K562 (cell line): ENCODE measurements at regions not wholly inside any gene's neighbourhood (a gene's known extent, or its start where the extent isn't known, plus 50 kb on each side); places are given as distances from the start of the nearest gene placed in this dataset.

Experiments
- ATAC-seq: fragments of 200-7000 bp; cut with Tn5 transposase; 3 replicates; pipeline ENCODE4 v1.9.1; 2020; ENCODE audit warnings: moderate library complexity
- BruUV-seq: library from RNA; stranded (reverse); fragments of 400-500 nt; replicated peaks from 2 replicates; lab custom pipeline; 2021; lab: Mats Ljungman, UMichigan
- CTCF ChIA-PET: fragments of 300-600 bp; formaldehyde crosslinking; extraction: SDS; loops from one replicate; lab custom pipeline; 2021; ENCODE audit warnings: low intra/inter-chr PET ratio; lab: Yijun Ruan, JAX
- POLR2A ChIA-PET: fragments of 300-600, 350-650 bp; sonication (Branson Sonifier 250); formaldehyde crosslinking; extraction: SDS; loops from one replicate; lab custom pipeline; 2021; ENCODE audit warnings: antibody characterized with exemption, inconsistent platforms; lab: Yijun Ruan, JAX
- DNase-seq, 4 experiments: peaks; one replicate each; pipeline versions ENCODE4 v3.0.0 to v3.0.0-alpha.2; 2011 to 2018; ENCODE audit warnings: low spot score in 3 of 4, mixed read lengths in 3 of 4; ENCODE audit errors: extremely low read depth in 1 of 4
- FAIRE-seq: peaks from 2 replicates; lab custom pipeline; 2011; peaks lifted over from hg19 to GRCh38; lab: Jason Lieb, UNC
- H2AFZ ChIP-seq: 2 replicates; pipeline ENCODE4 v1.6.0; 2011; ENCODE audit warnings: low read depth, low read length, control low read depth, inconsistent platforms
- H3K27ac ChIP-seq: fragments of 200-600 bp; 3 replicates; pipeline ENCODE4 v1.8.0; 2011; ENCODE audit warnings: low read depth, mild to moderate bottlenecking, control low read depth, inconsistent platforms, low read length, moderate library complexity, mixed read lengths; ENCODE audit errors: extremely low read depth
- H3K27me3 ChIP-seq, 2 experiments: fragments of 300-600 bp in 1 of 2; 2 replicates in 1 of 2; 3 replicates in 1 of 2; pipeline versions ENCODE4 v1.6.0 to v1.8.0; 2011; ENCODE audit warnings: inconsistent platforms in 2 of 2, low read length in 2 of 2, mild to moderate bottlenecking in 1 of 2, mixed read lengths in 1 of 2, moderate library complexity in 1 of 2; ENCODE audit not compliant: control insufficient read depth in 2 of 2, insufficient read depth in 2 of 2
- H3K36me3 ChIP-seq: fragments of 300-600 bp; 3 replicates; pipeline ENCODE4 v1.8.0; 2011; ENCODE audit warnings: mild to moderate bottlenecking, low read length, inconsistent platforms; ENCODE audit not compliant: control insufficient read depth, insufficient read depth
- H3K4me1 ChIP-seq, 2 experiments: fragments of 200-600 bp in 1 of 2; replicated peaks in 1 of 2; 2 replicates in 1 of 2; 3 replicates in 1 of 2; pipeline versions ENCODE4 v1.5.1 to v1.8.0; 2011; ENCODE audit warnings: inconsistent platforms in 2 of 2, low read length in 2 of 2, mild to moderate bottlenecking in 1 of 2, mixed read lengths in 1 of 2, moderate library complexity in 1 of 2; ENCODE audit not compliant: control insufficient read depth in 2 of 2, insufficient read depth in 2 of 2
- H3K4me2 ChIP-seq: 2 replicates; pipeline ENCODE4 v1.6.1; 2011; ENCODE audit warnings: low read length, control low read depth, inconsistent platforms, mixed read lengths; ENCODE audit not compliant: insufficient read depth
- H3K4me3 ChIP-seq: fragments of 200-600 bp; sonication (generic), shearing (Covaris generic); 2 replicates; pipeline ENCODE4 v1.5.1; 2016; ENCODE audit warnings: control low read depth, inconsistent platforms
- H3K79me2 ChIP-seq: fragments of 200-600 bp; 3 replicates; pipeline ENCODE4 v1.8.0; 2011; ENCODE audit warnings: low read length, inconsistent platforms; ENCODE audit not compliant: control insufficient read depth, insufficient read depth
- H3K9ac ChIP-seq, 2 experiments: 2 replicates each; pipeline versions ENCODE4 v1.6.0 to v1.6.1; 2011; ENCODE audit warnings: low read depth in 2 of 2, low read length in 2 of 2, control low read depth in 1 of 2, inconsistent platforms in 1 of 2, mild to moderate bottlenecking in 1 of 2, mixed read lengths in 1 of 2; ENCODE audit not compliant: insufficient read depth in 1 of 2
- H3K9me1 ChIP-seq: one replicate; pipeline ENCODE4 v1.6.0; 2011; ENCODE audit warnings: inconsistent platforms, mild to moderate bottlenecking, low read length, moderate library complexity; ENCODE audit not compliant: control insufficient read depth, insufficient read depth
- H3K9me3 ChIP-seq: replicated peaks from 2 replicates; pipeline ENCODE4 v1.5.1; 2011; ENCODE audit warnings: low read depth, low read length, inconsistent platforms; ENCODE audit not compliant: control insufficient read depth, insufficient read depth
- H4K20me1 ChIP-seq: replicated peaks from 2 replicates; pipeline ENCODE4 v1.6.1; 2011; ENCODE audit warnings: low read length, inconsistent platforms, mixed read lengths; ENCODE audit not compliant: control insufficient read depth, insufficient read depth
- C11orf30 ChIP-seq: fragments of 450-650 bp; IDR thresholded peaks from 2 replicates; pipeline ENCODE4 v1.6.1; 2016; ENCODE audit warnings: low read depth, mild to moderate bottlenecking
- CEBPG ChIP-seq, 3 experiments: fragments of 200-800 bp in 1 of 3; sonication (Bioruptor generic) in 1 of 3; sonication (generic) in 1 of 3; formaldehyde crosslinking in 1 of 3; IDR thresholded peaks in 2 of 3; conservative IDR thresholded peaks in 1 of 3; 2 replicates each; pipeline versions ENCODE4 v1.6.1 to v1.8.0; 2016 to 2022; ENCODE audit warnings: missing compliant biosample characterization in 2 of 3, missing genetic modification characterization in 2 of 3, mild to moderate bottlenecking in 1 of 3, missing genetic modification reagents in 1 of 3
- DACH1 ChIP-seq: fragments of 450-650 bp; IDR thresholded peaks from 2 replicates; pipeline ENCODE4 v1.6.1; 2018; ENCODE audit not compliant: partially characterized antibody
- ESRRB ChIP-seq: fragments of 250-450 bp; sonication (Bioruptor Pico); IDR thresholded peaks from 2 replicates; pipeline ENCODE4 v1.5.0; 2020; ENCODE audit warnings: mild to moderate bottlenecking, moderate library complexity, borderline replicate concordance
- FOXP1 ChIP-seq: sonication (generic); formaldehyde crosslinking; IDR thresholded peaks from 2 replicates; pipeline ENCODE4 v1.8.0; 2022; ENCODE audit warnings: mild to moderate bottlenecking, missing genetic modification reagents
- PTBP1 ChIP-seq: fragments of 200-400 bp; formaldehyde crosslinking; IDR thresholded peaks from 2 replicates; pipeline ENCODE4 v1.6.1; 2017; ENCODE audit warnings: low read depth, low read length
- STAT5B ChIP-seq: fragments of 250-450 bp; sonication (Bioruptor Pico); IDR thresholded peaks from 2 replicates; pipeline ENCODE4 v1.8.0; 2021; ENCODE audit warnings: mild to moderate bottlenecking, inconsistent platforms
- TOE1 ChIP-seq, 2 experiments: fragments of 450-650 bp in 1 of 2; sonication (generic) in 1 of 2; formaldehyde crosslinking in 1 of 2; IDR thresholded peaks; 2 replicates each; pipeline versions ENCODE4 v1.7.1 to v1.8.0; 2016 to 2022; ENCODE audit warnings: borderline replicate concordance in 2 of 2, mild to moderate bottlenecking in 2 of 2, antibody characterized with exemption in 1 of 2, inconsistent platforms in 1 of 2, low read depth in 1 of 2, missing genetic modification reagents in 1 of 2, moderate library complexity in 1 of 2
- ZNF444 ChIP-seq: fragments of 250-450 bp; sonication (Bioruptor Pico); IDR thresholded peaks from 2 replicates; pipeline ENCODE4 v1.4.0; 2020; ENCODE audit warnings: mild to moderate bottlenecking, moderate library complexity
- ZNF830 ChIP-seq: fragments of 250-450 bp; sonication (Bioruptor Pico); IDR thresholded peaks from 2 replicates; pipeline ENCODE4 v1.5.0; 2021; ENCODE audit warnings: mild to moderate bottlenecking
- WGBS: fragments of 100-300 bp; shearing (Covaris generic); methylation state at CpG from one replicate; pipeline ENCODE4 v1.1.6; 2016; ENCODE audit warnings: low coverage, mixed read lengths; ENCODE audit not compliant: insufficient coverage; ENCODE audit errors: missing lambda C conversion rate; 5-methylcytosine and 5-hydroxymethylcytosine counted together
- in situ Hi-C: fragments of 300-500 bp; cut with MboI; formaldehyde crosslinking; loops from 4 replicates; pipeline ENCODE4 v1.15.0; 2018; ENCODE audit warnings: inconsistent platforms, mixed read lengths
- intact Hi-C: fragments of 100-400 bp; cut with micrococcal nuclease; formaldehyde crosslinking; loops from 2 replicates; pipeline ENCODE4 v1.14.2; 2022
- TF ChIP-seq, protein P1 (sequence below), 2 experiments: fragments of 450-650 bp; conservative IDR thresholded peaks; 2 replicates each; pipeline ENCODE4 v1.6.1; 2017; ENCODE audit warnings: mild to moderate bottlenecking in 2 of 2, moderate library complexity in 2 of 2

DNA sequence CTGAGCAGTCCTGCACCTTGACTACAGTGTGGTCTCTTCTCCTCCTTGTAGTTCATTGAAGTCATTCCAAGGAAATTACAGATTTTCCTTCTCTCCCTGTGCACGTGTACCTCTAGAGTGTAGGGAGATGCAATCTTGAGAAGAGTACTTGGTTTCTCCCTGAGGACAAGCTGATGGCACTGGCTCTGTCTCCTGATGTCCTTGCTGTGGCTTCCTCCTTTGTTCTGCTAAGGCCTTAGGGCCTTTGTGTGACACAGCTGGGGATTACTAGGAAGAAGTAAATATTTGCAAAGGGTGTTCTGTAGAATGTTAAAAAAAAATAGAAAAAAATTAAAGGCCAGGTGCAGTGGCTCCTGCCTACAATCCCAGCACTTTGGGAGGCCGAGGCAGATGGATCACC is 66.2 kb upstream of the APOBEC4 start (continued):
- TF ChIP-seq STAT5B (CRISPR knock-in tag) (no peak), TOE1 (IDR thresholded peaks at IDR 0.05; ENCODE audit: borderline replicate concordance) (no peak), TOE1 (CRISPR knock-in tag; IDR thresholded peaks at IDR 0.05; ENCODE audit: borderline replicate concordance, low read depth) (no peak), ESRRB (no peak)
- TF ChIP-seq, protein P1, sequence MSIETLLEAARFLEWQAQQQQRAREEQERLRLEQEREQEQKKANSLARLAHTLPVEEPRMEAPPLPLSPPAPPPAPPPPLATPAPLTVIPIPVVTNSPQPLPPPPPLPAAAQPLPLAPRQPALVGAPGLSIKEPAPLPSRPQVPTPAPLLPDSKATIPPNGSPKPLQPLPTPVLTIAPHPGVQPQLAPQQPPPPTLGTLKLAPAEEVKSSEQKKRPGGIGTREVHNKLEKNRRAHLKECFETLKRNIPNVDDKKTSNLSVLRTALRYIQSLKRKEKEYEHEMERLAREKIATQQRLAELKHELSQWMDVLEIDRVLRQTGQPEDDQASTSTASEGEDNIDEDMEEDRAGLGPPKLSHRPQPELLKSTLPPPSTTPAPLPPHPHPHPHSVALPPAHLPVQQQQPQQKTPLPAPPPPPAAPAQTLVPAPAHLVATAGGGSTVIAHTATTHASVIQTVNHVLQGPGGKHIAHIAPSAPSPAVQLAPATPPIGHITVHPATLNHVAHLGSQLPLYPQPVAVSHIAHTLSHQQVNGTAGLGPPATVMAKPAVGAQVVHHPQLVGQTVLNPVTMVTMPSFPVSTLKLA (conservative IDR thresholded peaks at IDR 0.05): no peak
- TF ChIP-seq, all 486 proteins: peak for 0

- POLR2A ChIA-PET: interaction anchor here (0.7 kb wide), 1 partner anchor 19 kb away, joined by 3 read pairs; no protein-coding TSS in a partner anchor
- intact Hi-C loops (no loop called here), in situ Hi-C loops (no loop called here)
- H3K27me3 ChIP-seq: no peaks in the 10 kb centered on the region
- 0% methylated on average over 1 of the region's 1 CpG for WGBS
- no peak overlapping the region for H3K4me3 ChIP-seq
- H3K9me1 ChIP-seq: no peaks in the 10 kb centered on the region
- no peaks in the 10 kb centered on the region for H3K9me3 ChIP-seq
- no peaks in the 10 kb centered on the region for H3K79me2 ChIP-seq
- no peak for DNase-seq
- H4K20me1 ChIP-seq: no peaks in the 10 kb centered on the region
- no peaks in the 10 kb centered on the region for H3K36me3 ChIP-seq
- CTCF ChIA-PET: no interaction called here
- H2AFZ ChIP-seq: no peak overlapping the region
- BruUV-seq: no TSS peak
- H3K9ac ChIP-seq: no peak overlapping the region
- no peak for ATAC-seq
- no peaks in the 10 kb centered on the region for H3K4me1 ChIP-seq
- no peak for FAIRE-seq
- TF ChIP-seq CEBPG (CRISPR knock-in tag; IDR thresholded peaks at IDR 0.05) (no peak), CEBPG (tag; conservative IDR thresholded peaks at IDR 0.05 in 1 of 2, IDR thresholded peaks at IDR 0.05 in 1 of 2) (no peak), PTBP1 (no peak), DACH1 (no peak), FOXP1 (CRISPR knock-in tag) (no peak), ZNF444 (CRISPR knock-in tag) (no peak), C11orf30 (no peak), ZNF830 (no peak)
- no peak overlapping the region for H3K27ac ChIP-seq
- no peak overlapping the region for H3K4me2 ChIP-seq
These were observed 63.2 kb upstream of the APOBEC4 start for GRCh38 chr1:183716286-183716685.
